HT-29 (cell line): ENCODE measurements at regions not wholly inside any gene's neighbourhood (a gene's known extent, or its start where the extent isn't known, plus 50 kb on each side); places are given as distances from the start of the nearest gene placed in this dataset.

Source experiments
- DNase-seq: peaks from one replicate; pipeline ENCODE4 v3.0.0-alpha.2; 2015; ENCODE audit warnings: low spot score

- DNase-seq: no peak
These were observed 68.6 kb downstream of the ZNF621 start for GRCh38 chr3:40593351-40593750.

GRCh38 chr3:40597441-40597840 lies 72.7 kb downstream of the ZNF621 start:
- no peak for DNase-seq

GRCh38 chr3:40598338-40598737 lies 73.6 kb downstream of the ZNF621 start:
- DNase-seq: no peak

- DNase-seq: no peak
These were observed 74.2 kb downstream of the ZNF621 start for GRCh38 chr3:40598962-40599361.

GRCh38 chr3:40602778-40603385 lies 78.1 kb downstream of the ZNF621 start:
- DNase-seq: no peak

- no peak for DNase-seq
These were observed 81.2 kb downstream of the ZNF621 start for GRCh38 chr3:40605960-40606359.

- no peak for DNase-seq
These were observed 83.3 kb downstream of the ZNF621 start for GRCh38 chr3:40608091-40608490.

GRCh38 chr3:40613306-40613705 lies 88.5 kb downstream of the ZNF621 start:
- DNase-seq: no peak

GRCh38 chr3:40615110-40615915 lies 90.6 kb downstream of the ZNF621 start:
- DNase-seq: no peak

- DNase-seq: no peak
These were observed 91.4 kb downstream of the ZNF621 start for GRCh38 chr3:40615918-40616819.

- DNase-seq: no peak
These were observed 92.3 kb downstream of the ZNF621 start for GRCh38 chr3:40617084-40617483.

- no peak for DNase-seq
These were observed 93.4 kb downstream of the ZNF621 start for GRCh38 chr3:40618158-40618557.

- DNase-seq: no peak
These were observed 95.4 kb downstream of the ZNF621 start for GRCh38 chr3:40620151-40620550.

- DNase-seq: no peak
These were observed 96.5 kb downstream of the ZNF621 start for GRCh38 chr3:40621252-40621651.

- no peak for DNase-seq
These were observed 98.8 kb downstream of the ZNF621 start for GRCh38 chr3:40623567-40623966.

GRCh38 chr3:40624189-40624769 lies 99.5 kb downstream of the ZNF621 start:
- DNase-seq: no peak

GRCh38 chr3:40627095-40627494 lies 102.3 kb downstream of the ZNF621 start:
- no peak for DNase-seq

- DNase-seq: no peak
These were observed 104.2 kb downstream of the ZNF621 start for GRCh38 chr3:40628984-40629383.

- no peak for DNase-seq
These were observed 106.7 kb downstream of the ZNF621 start for GRCh38 chr3:40631341-40631995.

GRCh38 chr3:40637906-40638305 lies 113.1 kb downstream of the ZNF621 start:
- no peak for DNase-seq

- DNase-seq: no peak
These were observed 114.2 kb downstream of the ZNF621 start for GRCh38 chr3:40639006-40639405.
